AG04450 (cell line): ENCODE measurements at regions not wholly inside any gene's neighbourhood (a gene's known extent, or its start where the extent isn't known, plus 50 kb on each side); places are given as distances from the start of the nearest gene placed in this dataset.

Experiments used
- CTCF ChIA-PET: fragments of 300-600, 350-600 bp; formaldehyde crosslinking; extraction: SDS; loops from one replicate; lab custom pipeline; 2022; ENCODE audit warnings: antibody characterized with exemption, inconsistent platforms; lab: Charles Lee
- POLR2A ChIA-PET: fragments of 350-600 bp; formaldehyde crosslinking; extraction: SDS; loops from one replicate; lab custom pipeline; 2021; ENCODE audit warnings: antibody characterized with exemption, inconsistent platforms; lab: Yijun Ruan, JAX
- DNase-seq: peaks from one replicate; pipeline ENCODE4 v3.0.0-alpha.2; 2011; ENCODE audit warnings: low read depth, low spot score
- H3K27ac ChIP-seq: one replicate; pipeline ENCODE4 v1.5.1; 2012; ENCODE audit warnings: low read depth, low read length, control low read depth
- H3K27me3 ChIP-seq: one replicate; pipeline ENCODE4 v1.6.0; 2012; ENCODE audit warnings: low read length; ENCODE audit not compliant: control insufficient read depth, insufficient read depth
- H3K4me3 ChIP-seq: 2 replicates; pipeline ENCODE4 v1.5.1; 2011; ENCODE audit warnings: mild to moderate bottlenecking, low read depth, low read length, control low read depth
- H3K9me3 ChIP-seq: 2 replicates; pipeline ENCODE4 v1.5.1; 2012; ENCODE audit warnings: low read length; ENCODE audit not compliant: control insufficient read depth, insufficient read depth
- CTCF ChIP-seq: IDR thresholded peaks from 2 replicates; pipeline ENCODE4 v1.5.1; 2011; ENCODE audit warnings: low read depth, low read length, control low read depth, inconsistent platforms

- ChIA-PET POLR2A (no interaction called here), CTCF (no interaction called here)
- Histone ChIP-seq H3K4me3 (no peak overlapping the region), H3K27me3 (no peaks in the 10 kb centered on the region), H3K9me3 (no peaks in the 10 kb centered on the region), H3K27ac (no peak overlapping the region)
- no peak for DNase-seq
- TF ChIP-seq CTCF, result no peak
Observed at GRCh38 chr5:155923784-155924183, 403.2 kb upstream of the SGCD start.

- Histone ChIP-seq H3K27me3 (no peaks in the 10 kb centered on the region), H3K27ac (no peak overlapping the region), H3K4me3 (no peak overlapping the region), H3K9me3 (no peaks in the 10 kb centered on the region)
- no peak for TF ChIP-seq CTCF
- CTCF ChIA-PET, result no interaction called here
- peak; percentile 0 for DNase-seq
- POLR2A ChIA-PET, result no interaction called here
Observed at GRCh38 chr5:155926031-155926430, 400.9 kb upstream of the SGCD start.

- H3K27me3 ChIP-seq, result no peaks in the 10 kb centered on the region
- H3K9me3 ChIP-seq, result no peaks in the 10 kb centered on the region
- no peak overlapping the region for H3K4me3 ChIP-seq
- no peak for DNase-seq
- no peak overlapping the region for H3K27ac ChIP-seq
- TF ChIP-seq CTCF, result no peak
- ChIA-PET POLR2A (no interaction called here), CTCF (no interaction called here)
Observed at GRCh38 chr5:155926766-155927165, 400.2 kb upstream of the SGCD start.

GRCh38 chr5:155929112-155929511, 397.9 kb upstream of the SGCD start:
- no peak overlapping the region for H3K4me3 ChIP-seq
- DNase-seq, result no peak
- ChIA-PET POLR2A (no interaction called here), CTCF (no interaction called here)
- H3K9me3 ChIP-seq, result no peaks in the 10 kb centered on the region
- no peaks in the 10 kb centered on the region for H3K27me3 ChIP-seq
- no peak for TF ChIP-seq CTCF
- H3K27ac ChIP-seq, result no peak overlapping the region

- H3K27me3 ChIP-seq, result no peaks in the 10 kb centered on the region
- CTCF ChIA-PET, result interaction anchor here (1.3 kb wide), 1 partner anchor 9 kb away, joined by 3 read pairs; no protein-coding TSS in a partner anchor
- H3K9me3 ChIP-seq, result peaks cover 17% of the 10 kb centered on the region
- TF ChIP-seq CTCF, result no peak
- H3K27ac ChIP-seq, result no peak overlapping the region
- no peak overlapping the region for H3K4me3 ChIP-seq
- POLR2A ChIA-PET, result no interaction called here
- DNase-seq, result no peak
Observed at GRCh38 chr5:155934964-155935363, 392.0 kb upstream of the SGCD start.
